ENCODE measurements at regions not wholly inside any gene's neighbourhood (a gene's known extent, or its start where the extent isn't known, plus 50 kb on each side); places are given as distances from the start of the nearest gene placed in this dataset.

DNA sequence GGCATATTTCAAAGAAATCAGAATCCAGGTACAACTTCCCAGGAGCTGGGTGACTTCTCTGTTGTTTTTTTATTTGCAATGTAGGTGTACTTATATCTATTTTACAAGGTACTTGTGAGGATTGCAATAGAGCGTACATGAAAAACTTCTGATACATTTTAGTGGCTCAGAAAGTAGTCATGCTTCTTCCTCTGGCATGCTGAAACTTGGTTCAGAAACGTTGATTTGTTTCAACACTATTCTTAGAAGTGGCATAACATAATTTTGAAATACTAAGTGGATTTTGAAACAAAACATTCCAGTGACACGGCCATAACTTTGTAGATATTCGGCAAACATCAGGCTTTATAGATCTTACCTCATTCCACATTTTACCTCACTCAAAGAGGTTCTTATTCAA, 79.8 kb upstream of the NLGN4Y start:
- Histone ChIP-seq H2BK15ac (ENCODE audit: low read length) (no peak overlapping the region), H3K56ac (replicated peaks; ENCODE audit: insufficient read length, low read depth, low read length) (no peak overlapping the region), H3K4me3 (ENCODE audit: extremely low read depth in 1 of 4, insufficient read depth in 2 of 4, low read depth in 3 of 4, low read length in 4 of 4) (no peak overlapping the region), H2BK5ac (ENCODE audit: low read depth, low read length) (no peak overlapping the region), H4K91ac (replicated peaks; ENCODE audit: insufficient read length, low read length) (no peak overlapping the region), H4K8ac (ENCODE audit: extremely low read depth, insufficient read depth, low read length) (no peak overlapping the region), H3K79me1 (ENCODE audit: low read depth, low read length) (no peaks in the 10 kb centered on the region), H3K27ac (ENCODE audit: low read depth, low read length) (no peak overlapping the region), H2BK12ac (ENCODE audit: low read depth, low read length) (no peak overlapping the region), H2BK20ac (ENCODE audit: low read length) (no peak overlapping the region), H2AK5ac (ENCODE audit: low read depth, low read length) (no peak overlapping the region), H3K9me3 (ENCODE audit: insufficient read depth in 2 of 2, low read depth in 1 of 2, low read length in 1 of 2) (no peaks in the 10 kb centered on the region), H3K18ac (ENCODE audit: extremely low read depth, low read length) (no peak overlapping the region), H3K14ac (ENCODE audit: insufficient read length) (no peak overlapping the region), H3K4ac (replicated peaks; ENCODE audit: insufficient read length, low read depth, low read length) (no peak overlapping the region), H3K79me2 (ENCODE audit: control insufficient read depth in 1 of 2, insufficient read depth in 2 of 2, low read length in 2 of 2) (no peaks in the 10 kb centered on the region), H3K23me2 (ENCODE audit: low read depth, low read length) (no peaks in the 10 kb centered on the region), H2AFZ (ENCODE audit: low read length) (no peak overlapping the region), H3K4me1 (replicated peaks in 1 of 4; ENCODE audit: control insufficient read depth in 3 of 4, insufficient read depth in 4 of 4, low read length in 3 of 4) (no peaks in the 10 kb centered on the region), H3K9ac (replicated peaks in 1 of 4; ENCODE audit: extremely low read depth in 1 of 4, low read depth in 3 of 4, low read length in 3 of 4) (no peak overlapping the region), H3K36me3 (ENCODE audit: control insufficient read depth in 2 of 4, insufficient read depth in 4 of 4, low read length in 3 of 4) (no peaks in the 10 kb centered on the region), H4K20me1 (replicated peaks in 1 of 2; ENCODE audit: control insufficient read depth in 1 of 2, insufficient read depth in 2 of 2, low read length in 2 of 2) (no peaks in the 10 kb centered on the region), H4K5ac (ENCODE audit: insufficient read length, low read depth, low read length) (no peak overlapping the region), H3K27me3 (replicated peaks in 1 of 4; ENCODE audit: control insufficient read depth in 3 of 4, extremely low read depth in 1 of 4, insufficient read depth in 3 of 4, low read length in 3 of 4) (no peaks in the 10 kb centered on the region), H3K4me2 (ENCODE audit: insufficient read depth in 1 of 2, low read depth in 2 of 2, low read length in 2 of 2) (no peak overlapping the region), H3K23ac (ENCODE audit: insufficient read length) (no peak overlapping the region), H2BK120ac (replicated peaks; ENCODE audit: low read depth, low read length) (no peak overlapping the region)
- CTCF ChIA-PET (ENCODE audit: partially characterized antibody): interaction anchor here (0.6 kb wide), 1 partner anchor 585 kb away, joined by 3 read pairs; no protein-coding TSS in a partner anchor
- FAIRE-seq (no peak), DNase-seq (ENCODE audit: low read depth in 1 of 2, low spot score in 2 of 2) (no peak)
- POLR2A ChIA-PET (ENCODE audit: partially characterized antibody): no interaction called here
- 91% methylated on average over 4 of the region's 4 CpGs; no CpG with 5 or more reads in 1 of the 2 experiments for WGBS, 2 experiments (ENCODE audit: extremely low coverage in 1 of 2, insufficient coverage in 1 of 2, insufficient read length in 1 of 2, insufficient replicate concordance in 2 of 2, low coverage in 1 of 2, low lambda C conversion rate in 2 of 2, missing lambda C conversion rate in 1 of 2)
- TF ChIP-seq ZNF274 (IDR thresholded peaks at IDR 0.05; ENCODE audit: borderline replicate concordance, extremely low read depth, low read length): no peak
- TF ChIP-seq TAF7 (optimal IDR thresholded peaks at IDR 0.05; ENCODE audit: borderline replicate concordance, low read depth, low read length): no peak
- no peak for TF ChIP-seq MAFK (IDR thresholded peaks at IDR 0.05; ENCODE audit: low read depth, low read length)
- TF ChIP-seq SP1 (IDR thresholded peaks at IDR 0.05; ENCODE audit: low read depth, low read length): no peak
- no peak for TF ChIP-seq ASH2L (IDR thresholded peaks at IDR 0.05; ENCODE audit: low read length)
- no peak for TF ChIP-seq RBBP5 (IDR thresholded peaks at IDR 0.05; ENCODE audit: borderline replicate concordance, low read depth, low read length)
- no peak for TF ChIP-seq RAD21 (IDR thresholded peaks at IDR 0.05 in 1 of 2, conservative IDR thresholded peaks at IDR 0.05 in 1 of 2; ENCODE audit: low read depth in 2 of 2, low read length in 2 of 2)
- TF ChIP-seq PHF8 (conservative IDR thresholded peaks at IDR 0.05; ENCODE audit: low read depth, low read length): no peak
- no peak for TF ChIP-seq EP300 (IDR thresholded peaks at IDR 0.05; ENCODE audit: borderline replicate concordance in 1 of 2, low read depth in 2 of 2, low read length in 2 of 2)
